GM20431 (cell line): ENCODE measurements at regions not wholly inside any gene's neighbourhood (a gene's known extent, or its start where the extent isn't known, plus 50 kb on each side); places are given as distances from the start of the nearest gene placed in this dataset.
"Not testable (repeated sequence)": the region's sequence is repeated elsewhere in the genome, so short reads cannot be mapped to it uniquely, and the experiment has no call there.

Experiments
- in situ Hi-C: fragments of 300-500 bp; cut with MseI, MboI; formaldehyde crosslinking; loops from one replicate; pipeline ENCODE4 v1.15.0; 2020; ENCODE audit warnings: low sequenced_read_pairs; ENCODE audit not compliant: unreplicated experiment

- in situ Hi-C loops = no loop called here
Measured at GRCh38 chr2:161480123-161480522, 64.0 kb downstream of the TBR1 start.

DNA sequence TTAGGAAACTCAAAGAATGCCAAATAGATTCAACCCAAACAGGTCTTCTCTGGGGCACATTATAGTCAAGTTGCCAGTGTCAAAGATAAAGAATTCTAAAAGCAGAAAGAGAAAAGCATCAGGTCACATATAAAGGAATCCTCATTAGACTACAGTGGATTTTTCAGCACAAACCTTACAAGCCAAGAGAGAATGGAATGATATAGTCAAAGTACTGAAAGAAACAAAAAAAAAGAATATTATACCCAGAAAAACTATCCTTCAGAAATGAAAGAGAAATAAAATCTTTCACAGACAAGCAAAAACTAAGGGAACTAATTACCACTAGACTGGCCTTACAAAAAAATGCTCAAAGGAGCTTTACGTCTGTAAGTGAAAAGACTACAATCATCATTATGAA lies 65.5 kb downstream of the TBR1 start:
- in situ Hi-C loops = no loop called here

DNA sequence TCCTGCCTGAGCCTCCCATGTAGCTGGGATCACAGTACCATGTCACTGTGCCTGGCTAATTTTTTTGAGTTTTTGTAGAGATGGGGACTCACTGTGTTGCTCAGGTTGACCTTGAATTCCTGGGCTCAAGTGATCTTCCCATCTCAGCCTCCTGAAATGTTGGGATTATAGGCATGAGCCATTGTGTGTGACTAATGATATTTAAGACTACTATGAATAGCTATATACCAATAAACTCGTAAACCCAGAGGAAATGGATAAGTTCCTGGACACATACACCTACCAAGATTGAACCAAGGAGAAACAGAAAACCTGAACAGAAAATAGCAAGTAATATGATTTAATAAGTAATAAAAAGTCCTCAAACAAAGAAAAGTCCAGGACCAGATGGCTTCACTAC lies 68.0 kb downstream of the TBR1 start:
- in situ Hi-C loops = no loop called here

DNA sequence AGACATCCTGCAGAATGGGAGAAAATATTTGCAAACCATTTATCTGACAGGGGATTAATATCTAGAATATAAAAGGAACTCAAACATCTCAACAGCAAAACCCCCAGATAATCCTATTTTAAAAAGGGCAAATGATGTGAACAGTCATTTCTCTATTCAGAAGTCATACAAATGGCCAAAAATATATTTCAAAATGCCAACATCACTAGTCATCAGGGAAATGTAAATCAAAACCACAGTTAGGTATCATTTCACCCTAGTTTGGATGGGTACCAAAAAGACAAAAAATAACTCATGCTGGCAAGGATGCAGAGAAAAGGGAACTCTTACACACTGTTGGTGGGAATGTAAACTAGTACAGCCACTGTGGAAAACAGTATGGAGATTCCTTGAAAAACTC lies 70.0 kb downstream of the TBR1 start:
- in situ Hi-C loops = no loop called here

- in situ Hi-C loops = no loop called here
Measured at GRCh38 chr2:161488131-161488699, 72.1 kb downstream of the TBR1 start.

DNA sequence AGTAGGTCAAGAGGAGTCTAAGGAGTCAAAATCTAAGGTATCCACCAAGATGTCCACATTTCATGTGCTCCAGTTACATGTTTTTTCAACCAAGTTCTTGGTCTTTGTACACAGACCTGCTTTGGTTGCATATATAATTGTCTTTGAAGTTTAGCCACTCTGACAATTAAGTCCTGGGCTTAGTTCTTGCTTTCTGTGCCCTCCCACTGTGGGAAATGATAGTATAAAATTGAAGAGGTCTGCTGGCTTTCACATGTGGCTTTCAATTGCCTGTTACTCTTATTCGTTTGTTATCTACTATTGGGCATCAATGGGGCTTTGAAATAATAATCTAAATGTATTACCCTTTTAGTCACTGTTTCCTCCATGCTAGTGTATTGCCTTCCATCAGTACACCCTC lies 72.8 kb downstream of the TBR1 start:
- in situ Hi-C loops = no loop called here

GRCh38 chr2:161500892-161501610 lies 85.0 kb downstream of the TBR1 start:
- in situ Hi-C loops = not testable (repeated sequence)

DNA sequence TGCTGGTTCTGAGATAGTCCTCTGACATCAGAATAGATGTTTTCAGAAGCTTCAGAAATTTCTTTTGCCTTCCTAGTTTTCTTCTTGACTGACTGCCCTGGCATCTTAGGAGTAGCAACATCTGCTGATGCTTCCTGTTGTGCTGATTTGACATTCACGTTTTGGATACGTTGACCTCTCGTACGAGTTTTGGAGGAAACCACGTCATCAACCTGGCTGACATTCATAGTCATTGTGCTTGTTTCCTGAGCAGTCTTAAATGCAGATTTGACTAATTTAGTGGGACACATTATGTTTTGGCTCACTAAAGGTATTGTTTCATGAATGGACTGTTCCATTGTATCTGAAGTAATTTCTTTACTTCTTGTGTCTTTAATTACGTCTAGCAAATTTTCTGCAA lies 86.2 kb downstream of the TBR1 start:
- in situ Hi-C loops = not testable (repeated sequence)

DNA sequence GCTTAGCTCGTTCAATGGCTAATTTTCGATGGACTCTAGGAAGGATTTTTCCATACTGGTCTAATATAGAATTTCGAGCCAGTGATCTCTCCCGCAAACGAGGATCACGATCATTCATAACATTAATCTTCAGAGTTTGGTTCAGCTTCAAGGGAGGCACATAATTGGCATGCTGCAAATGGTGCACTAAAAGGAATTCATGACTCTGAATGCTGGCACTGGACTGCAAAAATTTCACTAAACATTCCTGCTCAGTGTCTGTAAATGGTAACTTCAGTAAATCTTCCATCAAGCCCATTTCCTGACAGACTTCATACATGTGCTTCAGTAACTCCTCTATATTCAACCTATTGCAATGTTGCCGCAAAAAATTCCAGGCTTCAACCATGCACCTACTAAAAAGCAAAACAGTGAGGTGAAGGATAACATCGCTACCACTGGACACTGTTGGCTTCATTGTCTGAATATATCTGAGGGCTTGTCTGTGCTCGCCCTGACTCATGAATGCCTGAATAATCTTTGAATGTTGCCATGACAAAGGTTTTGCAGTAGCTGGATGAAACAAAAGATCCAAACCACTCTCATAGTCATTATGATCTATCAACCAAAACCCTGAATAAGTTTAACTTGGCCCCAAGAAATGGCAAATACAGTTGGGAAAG lies 88.7 kb downstream of the TBR1 start:
- in situ Hi-C loops = not testable (repeated sequence)

- in situ Hi-C loops = not testable (repeated sequence)
Measured at GRCh38 chr2:161505466-161505865, 89.4 kb downstream of the TBR1 start.

DNA sequence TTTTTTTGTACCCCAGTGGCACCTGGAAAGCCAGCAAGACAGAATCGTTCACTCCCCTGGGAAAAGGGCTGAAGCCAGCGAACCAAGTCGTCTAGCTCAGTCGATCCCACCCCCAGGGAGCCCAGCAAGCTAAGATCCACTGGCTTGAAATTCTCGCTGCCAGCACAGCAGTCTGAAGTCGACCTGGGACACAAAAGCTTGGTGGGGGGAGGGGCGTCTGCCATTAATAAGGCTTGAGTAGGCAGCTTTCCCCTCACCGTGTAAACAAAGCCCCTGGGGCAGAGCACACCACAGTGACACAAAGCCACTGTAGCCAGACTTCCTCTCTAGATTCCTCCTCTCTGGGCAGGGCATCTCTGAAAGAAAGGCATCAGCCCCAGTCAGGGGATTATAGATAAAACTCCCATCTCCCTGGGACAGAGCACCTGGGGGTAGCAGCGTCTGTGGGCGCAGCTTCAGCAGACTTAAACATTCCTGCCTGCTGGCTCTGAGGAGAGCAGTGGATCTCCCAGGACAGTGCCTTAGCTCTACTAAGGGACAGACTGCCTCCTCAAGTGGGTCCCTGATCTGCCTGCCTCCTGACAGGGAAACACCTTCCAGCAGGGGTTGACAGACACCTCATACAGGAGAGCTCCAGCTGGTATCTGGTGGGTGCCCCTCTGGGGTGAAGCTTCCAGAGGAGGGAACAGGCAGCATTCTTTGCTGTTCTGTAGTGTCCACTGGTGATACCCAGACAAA lies 97.4 kb downstream of the TBR1 start:
- in situ Hi-C loops = not testable (repeated sequence)

GRCh38 chr2:161522796-161523195 lies 101.4 kb upstream of the SLC4A10 start:
- in situ Hi-C loops = no loop called here

DNA sequence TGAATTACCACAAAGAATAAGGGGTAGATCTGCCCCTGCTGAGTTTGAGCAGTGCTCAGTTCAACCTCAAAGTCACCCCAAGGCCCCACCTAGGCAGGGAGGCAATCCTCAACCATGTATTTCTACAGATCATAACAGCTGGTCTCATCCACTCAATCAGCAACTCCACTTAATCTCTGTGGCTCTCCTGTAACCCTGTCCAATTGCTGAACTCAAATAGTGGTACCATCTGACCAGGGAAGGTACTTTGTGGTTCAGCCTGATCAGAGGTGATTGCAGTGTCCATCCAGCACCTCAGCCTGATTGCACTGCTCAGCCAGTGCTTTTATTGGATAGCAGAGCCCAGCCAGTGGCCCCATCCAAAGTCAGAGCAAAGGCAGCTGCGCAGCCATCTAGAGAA lies 91.0 kb upstream of the SLC4A10 start:
- in situ Hi-C loops = no loop called here

DNA sequence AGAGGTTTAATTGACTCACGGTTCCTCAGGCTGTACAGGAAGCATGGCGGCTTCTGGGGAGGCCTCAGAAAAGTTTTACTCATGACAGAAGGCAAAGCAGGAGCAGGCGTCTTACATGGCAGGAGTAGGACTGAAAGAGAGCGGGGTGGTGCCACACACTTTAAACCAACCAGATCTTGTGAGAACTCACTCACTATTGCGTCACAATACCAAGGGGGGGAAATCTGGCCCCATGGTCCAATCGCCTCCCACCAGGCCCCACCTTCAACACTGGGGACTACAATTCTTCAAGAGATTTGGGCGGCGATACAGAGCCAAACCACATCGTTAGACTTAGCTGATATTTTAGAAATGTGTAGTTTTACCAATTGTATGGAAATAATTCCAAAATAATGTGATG lies 77.6 kb upstream of the SLC4A10 start:
- in situ Hi-C loops = no loop called here

DNA sequence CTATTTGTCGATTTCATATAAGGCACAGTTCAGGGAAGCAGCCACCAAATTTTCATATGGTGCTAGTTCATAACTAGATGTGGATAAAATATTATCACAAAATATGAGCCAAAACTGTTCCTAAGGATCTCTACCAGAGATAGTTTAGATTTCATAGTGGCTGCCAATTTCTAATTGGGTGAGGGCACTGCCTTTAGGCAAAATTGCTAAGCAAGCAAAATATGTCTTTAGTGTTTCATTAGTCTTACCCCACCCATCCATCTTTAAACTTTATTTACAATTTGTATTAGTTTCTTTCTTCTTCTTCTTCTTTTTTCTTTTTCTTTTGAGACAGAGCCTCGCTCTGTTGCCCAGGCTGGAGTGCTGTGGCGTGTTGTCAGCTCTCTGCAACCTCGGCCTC lies 77.1 kb upstream of the SLC4A10 start:
- in situ Hi-C loops = no loop called here

GRCh38 chr2:161552015-161552414 lies 72.2 kb upstream of the SLC4A10 start:
- in situ Hi-C loops = loop anchor here (25.0 kb wide), 1 partner anchor 265 kb away; no protein-coding TSS in a partner anchor

DNA sequence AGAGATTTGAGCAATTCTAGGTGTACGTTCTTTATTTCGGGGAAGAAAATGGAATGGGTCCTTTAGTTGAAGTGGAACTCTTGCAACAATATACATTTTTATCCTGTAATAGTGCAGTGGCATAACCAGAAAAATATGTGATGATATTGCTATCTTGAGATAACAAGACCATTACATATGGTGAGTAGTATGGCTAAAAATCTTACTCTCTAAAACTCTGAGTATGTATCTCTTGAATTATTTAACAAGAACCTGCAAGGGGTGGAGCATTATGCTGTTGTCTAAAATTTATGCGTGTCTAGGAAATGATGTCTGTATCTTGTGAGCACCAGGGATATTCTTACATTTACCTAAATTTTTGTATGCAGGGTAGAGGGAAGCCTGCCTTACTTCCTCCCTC lies 68.4 kb upstream of the SLC4A10 start:
- in situ Hi-C loops = loop anchor here (25.0 kb wide), 1 partner anchor 269 kb away; no protein-coding TSS in a partner anchor

DNA sequence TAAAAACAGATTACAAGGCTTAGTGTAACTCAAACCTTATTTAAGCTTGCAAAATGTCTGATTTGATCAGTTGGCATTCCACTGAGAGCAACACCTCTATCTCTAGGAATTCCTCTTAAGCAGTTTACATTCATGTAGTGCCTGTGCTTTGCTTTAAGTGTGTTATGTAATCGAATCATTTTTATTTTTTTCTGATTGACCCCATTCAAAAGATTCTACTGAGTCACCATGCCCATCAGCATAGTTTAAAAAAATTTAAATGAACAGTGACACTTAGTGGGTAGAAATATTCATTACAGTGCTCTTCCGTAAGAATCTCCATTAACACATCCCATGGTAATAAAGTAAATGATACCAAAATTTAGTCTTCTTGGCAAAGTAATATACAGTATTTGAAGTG lies 67.8 kb upstream of the SLC4A10 start:
- in situ Hi-C loops = loop anchor here (25.0 kb wide), 1 partner anchor 269 kb away; no protein-coding TSS in a partner anchor

DNA sequence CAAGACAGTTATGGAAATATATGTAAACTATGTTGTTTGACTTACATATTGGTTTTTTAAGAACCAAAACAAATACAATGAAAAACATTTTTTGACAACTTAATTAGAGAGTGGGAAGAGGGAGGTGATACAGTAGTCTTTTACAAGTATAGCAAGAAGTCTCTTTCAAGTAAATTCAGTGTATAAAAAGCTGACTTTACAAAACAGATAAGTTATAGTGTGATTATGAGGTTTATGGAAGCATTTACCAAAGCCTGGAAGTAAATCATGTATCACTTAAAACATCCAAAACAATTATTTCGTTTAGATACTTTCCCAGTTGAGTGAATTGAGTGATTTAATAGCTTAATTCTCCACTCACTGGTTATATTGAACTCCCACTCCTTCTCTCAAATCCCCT lies 66.7 kb upstream of the SLC4A10 start:
- in situ Hi-C loops = loop anchor here (25.0 kb wide), 1 partner anchor 270 kb away; no protein-coding TSS in a partner anchor

GRCh38 chr2:161564906-161565305 lies 59.3 kb upstream of the SLC4A10 start:
- in situ Hi-C loops = loop anchor here (25.0 kb wide), 1 partner anchor 278 kb away; no protein-coding TSS in a partner anchor
